ENCODE measurements at regions not wholly inside any gene's neighbourhood (a gene's known extent, or its start where the extent isn't known, plus 50 kb on each side); places are given as distances from the start of the nearest gene placed in this dataset.

DNA sequence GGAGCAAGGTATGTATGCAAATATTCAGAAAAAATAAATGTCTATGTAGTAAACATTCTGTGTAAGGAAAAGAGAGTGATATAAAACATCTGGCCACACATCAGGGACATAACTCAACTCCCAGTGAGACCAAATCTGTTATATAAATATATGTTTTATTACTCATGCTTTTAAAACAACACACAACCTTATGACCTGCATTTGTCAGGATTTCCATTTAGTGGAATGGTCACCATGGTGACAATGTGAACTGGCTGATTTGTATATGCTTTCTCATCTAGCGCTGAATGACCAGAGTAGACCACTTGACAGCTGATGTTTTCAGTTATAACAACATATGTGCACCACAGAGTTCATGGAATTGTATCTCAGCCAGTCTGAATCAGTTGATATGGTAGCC lies 551.7 kb downstream of the HTR7 start:
- Histone ChIP-seq H3K4me1 (no peaks in the 10 kb centered on the region), H3K9me3 (no peaks in the 10 kb centered on the region), H3K36me3 (ENCODE audit: insufficient read depth in 1 of 2, low read depth in 1 of 2) (no peaks in the 10 kb centered on the region), H3K27me3 (ENCODE audit: insufficient read depth in 3 of 3, low read length in 2 of 3) (no peaks in the 10 kb centered on the region), H3K4me3 (no peak overlapping the region), H3K27ac (no peak overlapping the region)
- no peak for DNase-seq
- TF ChIP-seq, protein P1, sequence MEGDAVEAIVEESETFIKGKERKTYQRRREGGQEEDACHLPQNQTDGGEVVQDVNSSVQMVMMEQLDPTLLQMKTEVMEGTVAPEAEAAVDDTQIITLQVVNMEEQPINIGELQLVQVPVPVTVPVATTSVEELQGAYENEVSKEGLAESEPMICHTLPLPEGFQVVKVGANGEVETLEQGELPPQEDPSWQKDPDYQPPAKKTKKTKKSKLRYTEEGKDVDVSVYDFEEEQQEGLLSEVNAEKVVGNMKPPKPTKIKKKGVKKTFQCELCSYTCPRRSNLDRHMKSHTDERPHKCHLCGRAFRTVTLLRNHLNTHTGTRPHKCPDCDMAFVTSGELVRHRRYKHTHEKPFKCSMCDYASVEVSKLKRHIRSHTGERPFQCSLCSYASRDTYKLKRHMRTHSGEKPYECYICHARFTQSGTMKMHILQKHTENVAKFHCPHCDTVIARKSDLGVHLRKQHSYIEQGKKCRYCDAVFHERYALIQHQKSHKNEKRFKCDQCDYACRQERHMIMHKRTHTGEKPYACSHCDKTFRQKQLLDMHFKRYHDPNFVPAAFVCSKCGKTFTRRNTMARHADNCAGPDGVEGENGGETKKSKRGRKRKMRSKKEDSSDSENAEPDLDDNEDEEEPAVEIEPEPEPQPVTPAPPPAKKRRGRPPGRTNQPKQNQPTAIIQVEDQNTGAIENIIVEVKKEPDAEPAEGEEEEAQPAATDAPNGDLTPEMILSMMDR (IDR thresholded peaks at IDR 0.05): no peak
- intact Hi-C loops (cut with DNase I): no loop called here
- ATAC-seq: no peak
- 17 to 20% (median 19%) methylated on average over 1 of the region's 1 CpG for WGBS, 3 donors

DNA sequence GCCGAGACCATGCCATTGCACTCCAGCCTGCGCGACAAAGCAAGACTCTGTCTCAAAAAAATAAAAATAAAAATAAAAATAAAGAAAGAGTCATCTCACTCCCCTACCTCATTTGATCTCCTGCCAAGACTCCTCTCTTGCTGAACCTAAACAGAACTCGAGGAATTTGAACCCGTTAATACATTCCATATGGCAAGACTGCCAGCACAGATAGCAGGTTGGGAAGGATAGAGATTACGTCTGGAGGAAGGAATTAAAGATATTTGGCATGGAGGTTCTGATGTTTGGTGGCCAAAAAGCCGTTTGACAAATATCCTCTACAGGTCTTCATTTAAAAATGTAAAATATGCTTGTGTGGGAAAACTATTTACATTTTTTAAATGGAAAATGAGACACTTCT lies 549.6 kb downstream of the HTR7 start:
- no peak for DNase-seq
- ATAC-seq: no peak
- intact Hi-C loops (cut with DNase I): no loop called here
- Histone ChIP-seq H3K36me3 (ENCODE audit: insufficient read depth in 1 of 2, low read depth in 1 of 2) (no peaks in the 10 kb centered on the region), H3K4me1 (no peaks in the 10 kb centered on the region), H3K9me3 (no peaks in the 10 kb centered on the region), H3K27ac (no peak overlapping the region), H3K4me3 (no peak overlapping the region), H3K27me3 (ENCODE audit: insufficient read depth in 3 of 3, low read length in 2 of 3) (no peaks in the 10 kb centered on the region)
- TF ChIP-seq, protein P1 (IDR thresholded peaks at IDR 0.05): no peak
- 48 to 54% (median 48%) methylated on average over 7 of the region's 7 CpGs for WGBS, 3 donors

DNA sequence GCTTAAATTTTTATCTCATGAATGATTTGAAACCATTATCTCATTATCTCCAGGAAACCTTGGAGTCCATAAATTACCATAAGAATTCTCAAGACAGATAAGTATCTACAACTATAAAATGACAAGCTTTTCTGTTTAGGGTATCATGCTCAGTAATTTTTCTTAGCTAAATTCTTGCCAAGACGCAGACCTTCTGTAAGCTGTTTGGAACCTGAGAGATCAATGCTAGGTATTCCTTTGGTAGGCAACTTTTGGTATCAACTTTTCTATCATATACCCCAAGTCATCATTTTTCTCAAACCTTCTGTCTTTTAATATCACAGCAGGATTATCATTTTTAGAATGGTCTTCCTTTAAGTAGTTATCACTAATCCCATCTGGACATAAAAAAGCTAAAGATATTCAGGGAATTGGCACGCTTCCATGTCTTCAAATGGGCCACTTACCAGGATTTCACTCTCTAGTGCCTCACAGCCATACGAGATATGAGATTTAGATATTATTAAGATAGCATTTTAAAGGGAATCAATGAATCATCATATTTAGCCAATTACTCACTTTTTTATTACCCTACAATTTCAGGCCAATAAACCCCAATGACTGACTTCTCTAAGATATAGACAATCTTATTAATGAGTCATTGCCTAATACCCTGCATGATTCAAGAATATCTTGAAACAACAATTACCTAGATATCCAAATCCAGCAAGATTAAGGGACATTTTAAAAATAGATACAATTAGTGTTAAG lies 544.1 kb downstream of the HTR7 start:
- no peak for ATAC-seq
- intact Hi-C loops (cut with DNase I): no loop called here
- no peaks in the 10 kb centered on the region for H3K36me3 ChIP-seq (ENCODE audit: insufficient read depth in 1 of 2, low read depth in 1 of 2)
- no peak for DNase-seq
- TF ChIP-seq, protein P1 (IDR thresholded peaks at IDR 0.05): no peak
- H3K27me3 ChIP-seq (ENCODE audit: insufficient read depth in 3 of 3, low read length in 2 of 3): no peaks in the 10 kb centered on the region
- H3K4me1 ChIP-seq: no peaks in the 10 kb centered on the region
- H3K27ac ChIP-seq: no peak overlapping the region
- WGBS, 3 donors: 52 to 65% (median 61%) methylated on average over 3 of the region's 3 CpGs
- no peaks in the 10 kb centered on the region for H3K9me3 ChIP-seq
- H3K4me3 ChIP-seq: no peak overlapping the region

DNA sequence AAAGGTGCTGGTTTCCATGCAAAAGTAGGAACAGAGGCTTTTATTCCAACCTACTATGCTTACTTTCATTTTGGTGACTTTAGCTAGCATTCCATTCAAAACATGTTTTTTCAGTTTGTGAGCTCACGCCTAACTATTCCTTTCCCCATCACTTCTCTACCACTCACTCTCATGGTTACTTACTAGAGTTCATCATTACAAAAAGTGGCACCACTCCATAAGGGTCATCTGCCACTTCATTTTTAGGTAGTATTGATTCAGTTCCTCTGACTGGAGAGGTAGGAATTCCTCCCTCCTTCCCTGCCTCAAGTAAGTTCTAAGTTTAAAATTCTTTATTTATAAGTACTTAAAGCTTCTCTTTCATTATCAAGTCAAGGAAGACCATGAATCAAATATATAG lies 543.1 kb downstream of the HTR7 start:
- Histone ChIP-seq H3K9me3 (no peaks in the 10 kb centered on the region), H3K27me3 (ENCODE audit: insufficient read depth in 3 of 3, low read length in 2 of 3) (no peaks in the 10 kb centered on the region), H3K27ac (no peak overlapping the region), H3K4me3 (no peak overlapping the region), H3K4me1 (no peaks in the 10 kb centered on the region), H3K36me3 (ENCODE audit: insufficient read depth in 1 of 2, low read depth in 1 of 2) (no peaks in the 10 kb centered on the region)
- ATAC-seq: no peak
- WGBS, 3 donors: 88 to 89% (median 88%) methylated on average over 1 of the region's 1 CpG
- TF ChIP-seq, protein P1 (IDR thresholded peaks at IDR 0.05): no peak
- intact Hi-C loops (cut with DNase I): no loop called here
- DNase-seq: no peak

DNA sequence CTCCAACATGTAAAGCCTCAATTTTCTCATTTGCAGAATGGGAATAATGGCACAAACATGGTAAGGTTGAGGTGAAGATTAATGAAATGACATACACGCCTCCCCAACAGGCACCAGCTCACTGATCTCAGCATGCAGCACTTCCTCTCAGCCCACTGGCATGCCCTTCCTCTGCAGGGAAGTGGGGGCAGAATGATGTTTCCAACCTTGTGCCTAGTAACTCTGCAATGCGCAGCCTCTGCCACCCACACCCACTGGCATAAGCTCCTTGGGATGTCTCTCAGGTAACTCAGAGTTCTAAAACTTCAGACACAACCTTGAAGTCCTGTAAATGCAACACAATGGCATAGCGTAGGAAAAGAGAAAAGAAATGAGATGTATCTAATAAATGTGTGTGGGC lies 540.7 kb downstream of the HTR7 start:
- Histone ChIP-seq H3K9me3 (no peaks in the 10 kb centered on the region), H3K4me1 (no peaks in the 10 kb centered on the region), H3K36me3 (ENCODE audit: insufficient read depth in 1 of 2, low read depth in 1 of 2) (no peaks in the 10 kb centered on the region), H3K27me3 (ENCODE audit: insufficient read depth in 3 of 3, low read length in 2 of 3) (no peaks in the 10 kb centered on the region), H3K27ac (no peak overlapping the region), H3K4me3 (no peak overlapping the region)
- ATAC-seq: no peak
- DNase-seq: no peak
- 86 to 94% (median 92%) methylated on average over 3 of the region's 3 CpGs for WGBS, 3 donors
- TF ChIP-seq, protein P1 (IDR thresholded peaks at IDR 0.05): no peak
- intact Hi-C loops (cut with DNase I): no loop called here
